ENCODE measurements at regions not wholly inside any gene's neighbourhood (a gene's known extent, or its start where the extent isn't known, plus 50 kb on each side); places are given as distances from the start of the nearest gene placed in this dataset.

- Histone ChIP-seq H3K27me3 (ENCODE audit: low read depth) (peaks cover 7% of the 10 kb centered on the region), H3K36me3 (no peaks in the 10 kb centered on the region), H3K27ac (no peak overlapping the region), H3K9me3 (no peaks in the 10 kb centered on the region), H3K4me1 (peaks cover 14% of the 10 kb centered on the region), H3K4me3 (no peak overlapping the region)
- intact Hi-C loops (cut with DNase I) = no loop called here
- ATAC-seq (no peak), DNase-seq (no peak)
- no peak for TF ChIP-seq CTCF (IDR thresholded peaks at IDR 0.05)
These were observed 98.5 kb downstream of the VEGFA start for GRCh38 chr6:43868467-43868866.

- intact Hi-C loops (cut with DNase I) = no loop called here
- peaks cover 14% of the 10 kb centered on the region for H3K4me1 ChIP-seq
- no peak for TF ChIP-seq CTCF (IDR thresholded peaks at IDR 0.05)
These were observed 98.0 kb downstream of the VEGFA start for GRCh38 chr6:43867996-43868395.

GRCh38 chr6:43867246-43867645, 97.2 kb downstream of the VEGFA start:
- H3K36me3 ChIP-seq = no peaks in the 10 kb centered on the region
- peaks cover 7% of the 10 kb centered on the region for H3K27me3 ChIP-seq (ENCODE audit: low read depth)
- no peak overlapping the region for H3K4me3 ChIP-seq
- no peak overlapping the region for H3K27ac ChIP-seq
- intact Hi-C loops (cut with DNase I) = no loop called here
- DNase-seq (peak; percentile 10), ATAC-seq (no peak)
- peaks cover 11% of the 10 kb centered on the region for H3K4me1 ChIP-seq
- H3K9me3 ChIP-seq = no peaks in the 10 kb centered on the region
- TF ChIP-seq CTCF (IDR thresholded peaks at IDR 0.05) = no peak

More at GRCh38 chr6:43867996-43868395, 98.0 kb downstream of the VEGFA start:
- Histone ChIP-seq H3K9me3 (no peaks in the 10 kb centered on the region), H3K4me3 (no peak overlapping the region), H3K27me3 (ENCODE audit: low read depth) (peaks cover 7% of the 10 kb centered on the region), H3K27ac (no peak overlapping the region), H3K36me3 (no peaks in the 10 kb centered on the region)
- DNase-seq = no peak
- ATAC-seq = no peak

- H3K4me1 ChIP-seq = peaks cover 4% of the 10 kb centered on the region
- H3K27me3 ChIP-seq (ENCODE audit: low read depth) = peaks cover 7% of the 10 kb centered on the region
- no peak for ATAC-seq
- no peaks in the 10 kb centered on the region for H3K36me3 ChIP-seq
- no peaks in the 10 kb centered on the region for H3K9me3 ChIP-seq
- no peak for TF ChIP-seq CTCF (IDR thresholded peaks at IDR 0.05)
- no peak overlapping the region for H3K27ac ChIP-seq
- DNase-seq = peak; percentile 17
- intact Hi-C loops (cut with DNase I) = no loop called here
- H3K4me3 ChIP-seq = no peak overlapping the region
These were observed 96.1 kb downstream of the VEGFA start for GRCh38 chr6:43865932-43866645.

- intact Hi-C loops (cut with DNase I) = no loop called here
- DNase-seq (no peak), ATAC-seq (no peak)
- Histone ChIP-seq H3K27me3 (ENCODE audit: low read depth) (peaks cover 7% of the 10 kb centered on the region), H3K4me1 (no peaks in the 10 kb centered on the region), H3K27ac (no peak overlapping the region), H3K4me3 (no peak overlapping the region), H3K9me3 (no peaks in the 10 kb centered on the region), H3K36me3 (no peaks in the 10 kb centered on the region)
- TF ChIP-seq CTCF (IDR thresholded peaks at IDR 0.05) = no peak
These were observed 95.1 kb downstream of the VEGFA start for GRCh38 chr6:43865086-43865485.

Measured in lower lobe of right lung (tissue), 2 donors.